Erythroblast (primary cell): ENCODE measurements at regions not wholly inside any gene's neighbourhood (a gene's known extent, or its start where the extent isn't known, plus 50 kb on each side); places are given as distances from the start of the nearest gene placed in this dataset.

Source experiments
- GATA1 ChIP-seq: IDR thresholded peaks from 2 replicates; pipeline ENCODE4 v1.6.1; 2011; ENCODE audit warnings: low read depth, mild to moderate bottlenecking, control low read depth, low read length, moderate library complexity
- POLR2A ChIP-seq: IDR thresholded peaks from 2 replicates; pipeline ENCODE4 v1.6.1; 2011; ENCODE audit warnings: mild to moderate bottlenecking, low read length

DNA sequence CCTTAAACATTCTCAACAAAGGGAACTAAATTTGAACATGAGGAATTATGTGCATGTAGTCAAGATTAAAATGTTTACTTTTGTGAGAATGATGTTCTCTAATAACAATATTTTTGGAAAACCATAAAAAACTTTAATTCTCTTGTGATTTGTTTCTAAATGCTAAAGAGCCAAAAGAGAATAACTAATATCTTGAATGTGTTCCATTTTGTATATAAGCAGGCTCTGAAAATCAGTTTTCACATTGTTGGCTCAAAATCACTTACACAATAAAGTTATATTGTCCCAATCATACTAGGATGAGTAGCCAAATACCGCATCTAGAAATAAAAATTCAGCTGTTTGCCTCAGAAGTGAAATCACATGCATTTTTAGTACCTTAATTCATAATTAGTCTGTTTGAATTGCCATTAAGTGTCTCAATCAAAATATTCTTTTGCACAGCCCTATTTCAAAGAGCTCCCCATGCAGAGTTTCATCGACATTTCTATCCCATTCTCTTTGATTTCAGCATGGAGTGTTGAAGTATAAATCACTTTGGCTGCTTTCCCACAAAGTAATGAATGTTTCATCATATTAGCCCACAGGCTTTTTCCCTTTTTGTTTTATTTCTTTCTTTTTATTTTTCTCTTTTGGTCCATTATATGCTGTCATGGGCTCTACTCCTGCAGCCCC lies 420.3 kb upstream of the POM121L12 start:
- TF ChIP-seq POLR2A (no peak), GATA1 (no peak)
